ENCODE measurements at regions not wholly inside any gene's neighbourhood (a gene's known extent, or its start where the extent isn't known, plus 50 kb on each side); places are given as distances from the start of the nearest gene placed in this dataset.

GRCh38 chr5:71923755-71924154, 183.5 kb upstream of the MAP1B start:
- no peak for TF ChIP-seq CTCF (IDR thresholded peaks at IDR 0.05)
- TF ChIP-seq EP300 (IDR thresholded peaks at IDR 0.05): no peak
- no peak for TF ChIP-seq POLR2A (IDR thresholded peaks at IDR 0.05)
- no peak for TF ChIP-seq POLR2AphosphoS5 (IDR thresholded peaks at IDR 0.05)
